SU-DHL-6 (cell line): ENCODE measurements at regions not wholly inside any gene's neighbourhood (a gene's known extent, or its start where the extent isn't known, plus 50 kb on each side); places are given as distances from the start of the nearest gene placed in this dataset.

Experiments used
- EZH2phosphoT487 ChIP-seq: fragments of 200-600 bp; sonication (generic), shearing (Covaris generic); conservative IDR thresholded peaks from 2 replicates; pipeline ENCODE4 v1.6.1; 2018; ENCODE audit warnings: mild to moderate bottlenecking, antibody characterized with exemption, low read length, moderate library complexity, mixed read lengths
- TF ChIP-seq, protein P1 (sequence below): fragments of 200-600 bp; sonication (generic); IDR thresholded peaks from one replicate; pipeline ENCODE4 v1.5.1; 2017; ENCODE audit warnings: antibody characterized with exemption, mild to moderate bottlenecking, low read length, moderate library complexity; ENCODE audit not compliant: insufficient read depth, poor library complexity, severe bottlenecking

DNA sequence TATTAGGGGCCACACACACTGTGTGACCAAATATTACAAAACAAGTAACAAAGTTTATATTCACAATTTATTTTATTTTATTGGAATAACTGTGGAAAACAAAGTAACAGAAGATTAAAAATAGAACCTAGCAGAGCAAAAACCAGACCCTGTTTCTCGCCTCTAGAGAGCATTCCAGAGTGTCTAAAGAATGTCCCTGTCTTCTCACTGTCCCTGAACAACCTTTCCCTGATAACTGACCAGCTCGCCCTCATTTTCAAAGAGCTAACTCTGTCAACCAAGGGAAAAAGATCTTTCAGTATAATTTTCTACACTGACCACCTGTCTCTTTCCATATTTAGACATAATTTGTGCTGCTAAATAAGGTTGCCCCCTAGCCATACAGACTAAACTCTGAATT, 646.9 kb downstream of the USP25 start:
- TF ChIP-seq, protein P1, sequence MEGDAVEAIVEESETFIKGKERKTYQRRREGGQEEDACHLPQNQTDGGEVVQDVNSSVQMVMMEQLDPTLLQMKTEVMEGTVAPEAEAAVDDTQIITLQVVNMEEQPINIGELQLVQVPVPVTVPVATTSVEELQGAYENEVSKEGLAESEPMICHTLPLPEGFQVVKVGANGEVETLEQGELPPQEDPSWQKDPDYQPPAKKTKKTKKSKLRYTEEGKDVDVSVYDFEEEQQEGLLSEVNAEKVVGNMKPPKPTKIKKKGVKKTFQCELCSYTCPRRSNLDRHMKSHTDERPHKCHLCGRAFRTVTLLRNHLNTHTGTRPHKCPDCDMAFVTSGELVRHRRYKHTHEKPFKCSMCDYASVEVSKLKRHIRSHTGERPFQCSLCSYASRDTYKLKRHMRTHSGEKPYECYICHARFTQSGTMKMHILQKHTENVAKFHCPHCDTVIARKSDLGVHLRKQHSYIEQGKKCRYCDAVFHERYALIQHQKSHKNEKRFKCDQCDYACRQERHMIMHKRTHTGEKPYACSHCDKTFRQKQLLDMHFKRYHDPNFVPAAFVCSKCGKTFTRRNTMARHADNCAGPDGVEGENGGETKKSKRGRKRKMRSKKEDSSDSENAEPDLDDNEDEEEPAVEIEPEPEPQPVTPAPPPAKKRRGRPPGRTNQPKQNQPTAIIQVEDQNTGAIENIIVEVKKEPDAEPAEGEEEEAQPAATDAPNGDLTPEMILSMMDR: no peak
- TF ChIP-seq EZH2phosphoT487: no peak
